ENCODE measurements at regions not wholly inside any gene's neighbourhood (a gene's known extent, or its start where the extent isn't known, plus 50 kb on each side); places are given as distances from the start of the nearest gene placed in this dataset.

- in situ Hi-C loops (cut with MboI; ENCODE audit: low pct_unique_long_range_greater_than_20kb, low sequenced_read_pairs, unreplicated experiment): loop anchor here (25.0 kb wide), 1 partner anchor 345 kb away; the partner anchor contains the start of gene SLC39A10
- no peak for DNase-seq (ENCODE audit: low spot score)
- no peak for TF ChIP-seq CTCF (IDR thresholded peaks at IDR 0.05; ENCODE audit: extremely low read depth, insufficient read depth, missing control alignments)
These were observed 339.5 kb upstream of the SLC39A10 start for GRCh38 chr2:195317550-195317949.

DNA sequence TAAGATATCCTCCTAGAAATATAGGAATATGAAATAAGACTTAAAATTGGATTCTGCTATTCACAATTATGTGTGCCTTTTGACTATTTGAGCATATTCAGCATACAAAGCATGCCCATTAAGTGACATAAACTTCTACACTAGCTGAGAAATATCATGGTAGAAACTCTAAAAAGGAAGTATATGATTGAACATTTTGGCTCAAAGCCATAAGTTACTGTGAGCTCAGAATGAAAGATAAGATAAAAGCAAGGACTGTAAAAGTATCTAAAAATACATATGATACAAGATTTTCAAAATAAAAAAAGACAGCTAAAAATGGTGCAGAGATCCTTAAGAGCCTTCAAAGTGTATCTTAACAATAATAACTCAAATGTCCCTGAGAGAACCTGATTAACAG lies 340.5 kb upstream of the SLC39A10 start:
- no peak for TF ChIP-seq CTCF (IDR thresholded peaks at IDR 0.05; ENCODE audit: extremely low read depth, insufficient read depth, missing control alignments)
- in situ Hi-C loops (cut with MboI; ENCODE audit: low pct_unique_long_range_greater_than_20kb, low sequenced_read_pairs, unreplicated experiment): loop anchor here (25.0 kb wide), 1 partner anchor 346 kb away; the partner anchor contains the start of gene SLC39A10
- no peak for DNase-seq (ENCODE audit: low spot score)

- no peak for TF ChIP-seq CTCF (IDR thresholded peaks at IDR 0.05; ENCODE audit: extremely low read depth, insufficient read depth, missing control alignments)
- in situ Hi-C loops (cut with MboI; ENCODE audit: low pct_unique_long_range_greater_than_20kb, low sequenced_read_pairs, unreplicated experiment): loop anchor here (25.0 kb wide), 1 partner anchor 348 kb away; the partner anchor contains the start of gene SLC39A10
- DNase-seq (ENCODE audit: low spot score): no peak
These were observed 343.1 kb upstream of the SLC39A10 start for GRCh38 chr2:195313962-195314361.

DNA sequence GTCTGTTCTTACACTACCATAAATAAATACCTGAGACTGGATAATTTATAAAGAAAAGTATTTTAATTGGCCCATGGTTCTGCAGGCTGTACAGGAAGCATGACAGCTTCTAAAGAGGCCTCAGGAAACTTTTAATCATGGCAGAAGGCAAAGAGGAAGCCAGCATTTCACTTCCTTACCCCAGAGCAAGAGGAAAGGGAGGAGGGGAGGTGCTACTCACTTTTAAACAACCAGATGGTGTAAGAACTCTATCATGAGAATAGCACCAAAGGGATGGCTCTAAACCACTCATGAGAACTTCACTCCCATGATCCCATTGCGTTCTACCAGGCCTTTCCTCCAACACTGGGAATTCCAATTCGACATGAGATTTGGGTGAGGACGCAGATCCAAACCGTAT lies 344.4 kb upstream of the SLC39A10 start:
- TF ChIP-seq CTCF (IDR thresholded peaks at IDR 0.05; ENCODE audit: extremely low read depth, insufficient read depth, missing control alignments): no peak
- in situ Hi-C loops (cut with MboI; ENCODE audit: low pct_unique_long_range_greater_than_20kb, low sequenced_read_pairs, unreplicated experiment): loop anchor here (25.0 kb wide), 1 partner anchor 350 kb away; the partner anchor contains the start of gene SLC39A10
- no peak for DNase-seq (ENCODE audit: low spot score)

DNA sequence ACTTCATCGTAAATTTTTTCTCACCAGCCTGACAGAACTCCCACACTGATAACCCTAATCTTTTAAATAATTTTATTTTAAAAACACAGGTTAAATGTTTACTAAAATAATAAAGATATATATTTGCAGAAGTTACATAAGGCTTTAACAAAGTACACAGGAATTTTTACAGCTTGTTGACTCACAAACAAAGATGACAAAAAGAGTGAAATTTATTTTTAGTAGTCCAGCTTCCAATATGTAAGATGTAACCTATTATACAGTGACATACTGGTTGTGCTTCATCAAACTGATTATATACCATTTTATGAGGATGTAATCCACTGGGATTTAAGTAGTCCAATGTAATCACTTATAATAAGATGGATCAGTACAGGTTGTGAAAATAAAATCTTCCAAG lies 348.9 kb upstream of the SLC39A10 start:
- in situ Hi-C loops (cut with MboI; ENCODE audit: low pct_unique_long_range_greater_than_20kb, low sequenced_read_pairs, unreplicated experiment): loop anchor here (25.0 kb wide), 1 partner anchor 354 kb away; the partner anchor contains the start of gene SLC39A10
- TF ChIP-seq CTCF (IDR thresholded peaks at IDR 0.05; ENCODE audit: extremely low read depth, insufficient read depth, missing control alignments): no peak

GRCh38 chr2:195307751-195308150 lies 349.3 kb upstream of the SLC39A10 start:
- DNase-seq (ENCODE audit: low spot score): no peak
- in situ Hi-C loops (cut with MboI; ENCODE audit: low pct_unique_long_range_greater_than_20kb, low sequenced_read_pairs, unreplicated experiment): loop anchor here (25.0 kb wide), 1 partner anchor 355 kb away; the partner anchor contains the start of gene SLC39A10
- TF ChIP-seq CTCF (IDR thresholded peaks at IDR 0.05; ENCODE audit: extremely low read depth, insufficient read depth, missing control alignments): no peak

More for the DNA sequence above, 348.9 kb upstream of the SLC39A10 start:
- no peak for DNase-seq (ENCODE audit: low spot score)
